ENCODE measurements at regions not wholly inside any gene's neighbourhood (a gene's known extent, or its start where the extent isn't known, plus 50 kb on each side); places are given as distances from the start of the nearest gene placed in this dataset.

DNA sequence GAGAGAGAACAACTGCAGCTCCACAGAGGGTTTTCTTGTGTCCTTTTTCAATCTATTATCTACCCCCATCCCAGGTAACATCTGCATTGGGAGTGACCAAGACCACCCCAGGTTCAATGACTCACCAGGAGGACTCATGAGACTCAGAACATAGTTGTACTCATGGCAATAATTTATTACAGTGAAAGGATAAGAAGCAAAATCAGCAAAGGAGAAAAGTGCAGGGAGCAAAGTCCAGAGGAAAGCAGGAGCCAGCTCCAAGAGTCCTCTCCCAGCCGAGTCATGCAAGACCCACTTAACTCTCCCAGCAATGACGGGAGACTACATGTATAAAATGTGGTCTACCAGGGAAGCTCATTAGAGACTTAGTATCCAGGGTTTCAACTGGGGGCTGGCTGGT is 129.5 kb upstream of the RBPJ start:
- TF ChIP-seq, protein P1, sequence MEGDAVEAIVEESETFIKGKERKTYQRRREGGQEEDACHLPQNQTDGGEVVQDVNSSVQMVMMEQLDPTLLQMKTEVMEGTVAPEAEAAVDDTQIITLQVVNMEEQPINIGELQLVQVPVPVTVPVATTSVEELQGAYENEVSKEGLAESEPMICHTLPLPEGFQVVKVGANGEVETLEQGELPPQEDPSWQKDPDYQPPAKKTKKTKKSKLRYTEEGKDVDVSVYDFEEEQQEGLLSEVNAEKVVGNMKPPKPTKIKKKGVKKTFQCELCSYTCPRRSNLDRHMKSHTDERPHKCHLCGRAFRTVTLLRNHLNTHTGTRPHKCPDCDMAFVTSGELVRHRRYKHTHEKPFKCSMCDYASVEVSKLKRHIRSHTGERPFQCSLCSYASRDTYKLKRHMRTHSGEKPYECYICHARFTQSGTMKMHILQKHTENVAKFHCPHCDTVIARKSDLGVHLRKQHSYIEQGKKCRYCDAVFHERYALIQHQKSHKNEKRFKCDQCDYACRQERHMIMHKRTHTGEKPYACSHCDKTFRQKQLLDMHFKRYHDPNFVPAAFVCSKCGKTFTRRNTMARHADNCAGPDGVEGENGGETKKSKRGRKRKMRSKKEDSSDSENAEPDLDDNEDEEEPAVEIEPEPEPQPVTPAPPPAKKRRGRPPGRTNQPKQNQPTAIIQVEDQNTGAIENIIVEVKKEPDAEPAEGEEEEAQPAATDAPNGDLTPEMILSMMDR (conservative IDR thresholded peaks at IDR 0.05; ENCODE audit: low read depth, low read length): no peak
- no peak for TF ChIP-seq EZH2phosphoT487 (IDR thresholded peaks at IDR 0.05; ENCODE audit: borderline replicate concordance, low read length)

Data from PC-3 (cell line).